GM18858 (cell line): ENCODE measurements at regions not wholly inside any gene's neighbourhood (a gene's known extent, or its start where the extent isn't known, plus 50 kb on each side); places are given as distances from the start of the nearest gene placed in this dataset.

Experiments used
- ATAC-seq: cut with Tn5 transposase; IDR thresholded peaks from one replicate; pipeline ENCODE4 v1.9.1; 2021; ENCODE audit not compliant: unreplicated experiment

DNA sequence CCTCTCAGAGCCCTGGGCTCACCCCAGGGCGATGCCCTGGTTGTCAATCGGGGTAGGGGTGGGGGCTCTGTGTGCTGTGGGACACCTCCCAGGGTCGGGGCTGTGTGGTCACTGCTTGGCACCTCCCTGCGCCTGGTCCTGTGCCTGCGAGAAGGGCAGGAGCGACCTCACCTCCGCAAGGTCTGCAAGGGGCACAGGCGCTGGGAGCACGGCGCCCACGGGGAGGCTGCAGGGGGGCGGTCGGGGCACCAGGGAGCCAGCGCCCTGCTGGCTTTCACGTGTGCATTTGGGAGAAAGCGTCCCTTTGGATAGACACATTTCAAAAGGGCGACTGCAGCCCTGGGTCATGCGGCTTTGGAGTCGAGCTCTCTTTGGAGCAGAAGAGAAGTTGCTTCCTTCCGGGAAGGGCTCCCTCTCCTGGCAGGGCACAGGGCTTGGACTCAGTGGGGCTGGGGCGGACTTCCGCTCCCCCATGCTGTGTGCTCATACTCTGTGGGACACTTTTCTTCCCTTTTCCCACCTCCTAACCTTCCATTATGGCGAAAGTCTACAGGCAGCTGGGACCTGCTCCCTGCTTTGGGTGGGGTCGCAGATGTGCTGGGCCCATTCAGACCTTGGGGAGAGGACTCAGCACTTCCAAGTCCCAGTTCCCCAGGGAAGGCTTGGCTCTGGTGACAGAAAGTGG, 52.9 kb upstream of the SLC28A3 start:
- no peak for ATAC-seq

DNA sequence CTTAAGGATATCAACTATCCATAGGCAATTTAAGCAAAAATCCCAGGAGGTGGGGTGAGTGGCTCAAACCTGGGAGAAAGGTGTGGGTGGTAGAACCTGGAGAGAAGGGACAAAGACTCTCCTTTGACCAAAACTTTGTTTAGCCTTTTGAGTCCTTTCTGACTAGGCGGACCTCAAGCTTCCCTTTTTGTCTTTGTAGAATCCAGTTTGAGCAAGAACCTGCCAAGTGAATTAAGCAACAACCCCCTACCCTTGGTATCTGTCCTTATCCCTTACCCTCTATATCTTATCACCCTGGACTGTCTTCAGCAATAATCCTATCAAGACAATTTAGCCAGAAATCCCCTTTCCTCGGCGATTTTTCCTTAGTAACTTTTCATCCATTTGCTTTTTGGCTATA, 53.5 kb upstream of the SLC28A3 start:
- no peak for ATAC-seq

DNA sequence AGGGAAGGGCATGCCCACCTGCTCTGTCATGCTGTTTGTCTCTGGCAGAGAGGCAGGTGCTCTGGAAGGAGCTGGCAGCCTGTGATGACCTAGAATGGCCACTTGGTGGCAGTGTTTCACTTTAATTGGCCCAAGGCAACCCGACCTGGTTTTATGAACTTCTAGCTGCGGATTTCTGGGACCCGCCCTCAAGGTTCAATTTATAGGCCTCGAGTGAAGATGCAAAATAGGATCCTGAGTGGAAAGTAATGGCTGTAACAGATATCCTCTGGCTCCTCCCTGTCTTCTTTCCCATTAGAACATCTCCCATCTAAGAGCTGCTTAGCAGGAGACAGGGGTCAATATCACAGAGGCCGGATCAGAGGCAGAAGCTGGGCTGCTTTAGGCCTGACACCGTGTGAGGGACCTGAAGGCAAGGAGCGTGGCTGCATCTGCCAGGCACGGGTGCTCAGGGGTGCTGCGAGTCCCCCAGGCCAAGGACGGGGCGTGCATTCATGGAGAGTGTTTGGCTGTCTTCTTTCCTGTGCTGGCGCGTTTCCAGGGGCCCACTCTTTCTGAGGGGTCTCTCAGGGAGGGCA, 56.7 kb upstream of the SLC28A3 start:
- no peak for ATAC-seq

DNA sequence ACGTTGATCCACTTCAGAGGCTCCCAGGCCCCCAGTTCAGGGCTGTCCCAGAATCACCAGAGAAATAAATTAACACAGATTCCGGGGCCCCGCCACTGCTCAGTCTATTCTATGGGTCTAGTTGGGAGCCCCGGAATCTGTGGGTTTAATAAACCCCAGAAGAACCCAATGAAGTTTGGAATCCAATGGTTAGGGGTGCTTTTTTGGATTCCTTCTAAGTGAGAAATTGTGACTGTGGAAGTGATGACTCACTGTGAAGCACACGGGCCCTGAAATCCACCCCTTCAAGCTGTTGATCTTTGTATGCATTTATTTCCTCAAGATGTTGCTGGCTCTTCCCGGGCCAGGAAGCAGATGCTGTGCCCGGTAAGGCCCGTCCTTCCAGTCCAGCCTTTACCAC, 57.3 kb upstream of the SLC28A3 start:
- ATAC-seq = no peak

DNA sequence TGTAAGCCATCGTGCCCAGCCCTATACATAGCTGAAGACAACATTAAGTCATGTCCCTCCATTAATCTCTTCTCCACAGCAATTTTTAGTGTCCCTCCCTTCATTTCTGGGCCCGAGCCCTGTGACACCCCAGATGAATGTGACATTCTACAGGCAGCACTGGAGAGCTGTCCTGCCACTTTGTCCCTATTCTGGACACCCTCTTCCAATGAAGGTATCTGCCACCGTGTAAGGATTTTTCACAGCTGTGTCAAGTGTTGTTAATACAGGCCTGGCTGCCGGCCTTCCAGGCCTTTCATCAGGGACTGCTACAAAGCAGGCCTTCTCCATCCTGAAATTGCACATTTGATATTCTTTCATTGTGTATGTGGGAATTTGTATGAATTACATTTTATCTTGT, 62.0 kb upstream of the SLC28A3 start:
- ATAC-seq = no peak

DNA sequence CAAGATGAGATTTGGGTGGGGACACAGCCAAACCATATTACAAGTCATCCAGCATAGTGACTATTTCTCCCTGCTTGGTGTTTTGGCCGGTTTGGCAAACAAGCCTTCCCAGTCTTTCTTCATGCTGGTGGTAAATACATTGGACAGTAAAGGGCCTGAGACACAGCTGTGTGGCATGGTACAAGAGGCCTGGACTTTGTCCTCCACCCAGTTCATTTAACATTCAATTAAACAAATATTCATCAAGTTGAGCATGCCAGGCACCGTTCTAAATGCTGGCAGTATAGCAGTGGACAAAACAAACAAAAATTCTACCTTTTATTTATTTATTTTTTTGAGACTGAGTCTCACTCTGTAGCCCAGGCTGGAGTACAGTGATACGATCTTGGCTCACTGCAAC, 62.7 kb upstream of the SLC28A3 start:
- no peak for ATAC-seq

DNA sequence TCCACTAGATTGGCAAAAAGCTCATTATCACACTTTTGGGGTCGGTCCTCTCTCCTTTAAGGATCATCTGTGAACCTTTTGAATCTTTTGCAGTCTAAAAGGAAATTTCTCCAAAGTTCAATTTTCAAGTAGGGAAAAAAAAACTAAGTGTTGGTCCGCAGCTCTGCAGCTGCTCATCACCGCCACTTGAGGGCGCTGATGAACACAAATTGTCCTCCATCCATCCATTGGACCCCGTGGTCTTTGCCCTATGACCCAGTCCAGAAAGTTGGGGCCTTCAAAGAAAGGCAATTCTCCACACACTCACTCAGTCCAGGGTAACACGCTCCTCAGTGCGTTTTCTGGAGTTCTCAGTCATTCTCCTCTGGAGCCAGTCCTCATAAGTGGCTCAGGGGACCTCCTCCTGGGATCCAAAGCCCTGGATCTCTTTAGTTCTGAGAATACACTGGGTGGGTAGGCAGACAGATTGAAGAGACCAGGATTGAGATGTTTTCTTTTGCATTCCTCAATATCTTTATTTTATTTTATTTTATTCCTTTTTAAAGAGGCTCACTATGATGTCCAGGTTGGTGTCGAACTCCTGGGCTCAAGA, 63.6 kb upstream of the SLC28A3 start:
- ATAC-seq = no peak

DNA sequence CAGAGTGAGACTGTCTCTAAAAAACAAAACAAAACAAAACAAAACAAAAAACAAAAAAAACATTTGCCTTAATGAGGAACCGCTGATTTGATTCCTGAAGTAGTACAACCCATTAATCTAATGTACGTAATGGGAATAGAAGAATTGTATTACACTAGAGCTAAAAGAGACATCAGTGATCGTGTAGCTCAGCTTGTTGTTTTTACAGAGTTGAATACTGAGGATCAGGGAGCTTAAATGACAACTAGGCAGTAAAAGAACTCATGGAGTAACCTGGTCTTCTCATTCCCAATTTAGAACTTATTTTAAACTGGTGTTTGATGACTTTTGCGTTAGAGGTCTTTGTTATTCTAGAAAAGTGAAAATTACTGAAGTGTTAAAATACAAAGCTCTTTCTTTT, 65.1 kb upstream of the SLC28A3 start:
- no peak for ATAC-seq

DNA sequence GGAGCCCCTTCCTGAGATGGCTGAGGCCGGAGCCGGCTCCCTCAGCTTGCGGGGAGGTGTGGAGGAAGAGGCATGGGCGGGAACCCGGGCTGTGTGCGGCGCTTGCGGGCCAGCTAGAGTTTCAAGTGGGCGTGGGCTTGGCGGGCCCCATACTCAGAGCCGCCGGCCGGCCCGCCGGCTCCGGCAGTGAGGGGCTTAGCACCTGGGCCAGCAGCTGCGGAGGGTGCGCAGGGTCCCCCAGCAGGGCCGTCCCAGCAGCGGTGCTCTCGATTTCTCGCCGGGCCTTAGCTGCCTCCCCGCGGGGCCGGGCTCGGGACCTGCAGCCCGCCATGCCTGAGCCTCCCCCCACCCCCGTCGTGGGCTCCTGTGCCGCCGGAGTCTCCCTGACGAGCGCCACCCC, 67.9 kb upstream of the SLC28A3 start:
- ATAC-seq = no peak

DNA sequence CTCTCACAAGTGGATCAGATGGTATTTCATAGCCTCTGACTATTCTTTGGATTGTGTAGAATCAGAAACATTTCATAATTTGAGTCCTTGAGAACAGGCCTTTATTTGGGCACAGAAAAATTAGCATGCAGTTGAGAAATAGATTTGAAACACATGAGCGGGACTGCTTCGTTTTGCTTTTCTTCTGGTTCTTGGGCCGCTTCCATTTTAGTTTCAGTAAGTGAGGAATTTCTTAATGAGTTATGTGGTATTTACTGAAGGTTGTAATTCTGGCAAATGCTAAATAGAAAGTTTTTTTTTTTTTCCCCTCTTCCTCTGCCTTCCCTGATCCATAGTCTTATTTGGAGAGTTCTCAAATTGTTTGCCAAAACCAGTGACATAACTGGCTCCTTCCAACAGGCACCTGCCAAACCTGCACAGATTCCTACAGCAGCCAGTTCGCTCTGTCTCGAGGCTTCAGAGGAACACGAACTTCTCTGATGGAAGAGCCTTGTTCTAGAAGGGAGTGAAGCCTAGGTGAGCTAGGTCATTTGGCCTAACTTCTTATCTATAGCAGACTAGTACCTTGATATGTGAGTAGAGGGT, 71.2 kb upstream of the SLC28A3 start:
- ATAC-seq = no peak

DNA sequence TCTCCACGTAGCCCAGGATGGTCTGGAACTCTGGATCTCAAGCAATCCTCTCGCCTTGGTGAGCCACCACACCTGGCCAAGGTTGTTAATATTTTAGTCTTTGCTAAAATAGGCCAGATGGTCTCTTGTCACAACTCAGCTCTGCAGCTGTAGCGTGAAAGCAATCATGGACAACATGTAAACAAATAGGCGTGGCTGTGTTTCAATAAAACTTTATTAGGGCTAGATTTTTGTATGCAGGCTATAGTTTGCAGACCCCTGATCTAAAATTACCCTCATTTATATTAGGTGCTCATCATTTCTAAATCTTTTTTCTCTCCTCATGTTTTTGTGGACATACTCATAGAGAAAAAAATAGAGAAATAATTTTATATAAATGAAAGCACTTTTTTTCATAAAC, 72.1 kb upstream of the SLC28A3 start:
- no peak for ATAC-seq

DNA sequence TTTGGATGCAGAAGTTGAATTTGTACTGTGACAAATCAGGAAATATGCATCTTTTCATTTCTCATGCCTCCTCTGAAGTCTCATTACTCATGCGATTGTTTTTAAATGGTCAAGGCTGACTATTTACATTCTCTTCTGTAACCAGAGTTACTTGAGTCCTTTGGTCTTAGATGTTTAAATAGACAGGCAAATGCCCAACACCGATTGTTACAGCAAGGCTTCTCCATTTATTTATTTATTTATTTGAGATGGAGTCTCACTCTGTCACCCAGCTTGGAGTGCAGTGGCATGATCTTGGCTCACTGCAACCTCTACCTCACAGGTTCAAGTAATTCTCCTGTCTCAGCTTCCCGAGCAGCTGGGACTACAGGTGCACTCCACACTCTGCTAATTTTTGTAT, 72.7 kb upstream of the SLC28A3 start:
- no peak for ATAC-seq

DNA sequence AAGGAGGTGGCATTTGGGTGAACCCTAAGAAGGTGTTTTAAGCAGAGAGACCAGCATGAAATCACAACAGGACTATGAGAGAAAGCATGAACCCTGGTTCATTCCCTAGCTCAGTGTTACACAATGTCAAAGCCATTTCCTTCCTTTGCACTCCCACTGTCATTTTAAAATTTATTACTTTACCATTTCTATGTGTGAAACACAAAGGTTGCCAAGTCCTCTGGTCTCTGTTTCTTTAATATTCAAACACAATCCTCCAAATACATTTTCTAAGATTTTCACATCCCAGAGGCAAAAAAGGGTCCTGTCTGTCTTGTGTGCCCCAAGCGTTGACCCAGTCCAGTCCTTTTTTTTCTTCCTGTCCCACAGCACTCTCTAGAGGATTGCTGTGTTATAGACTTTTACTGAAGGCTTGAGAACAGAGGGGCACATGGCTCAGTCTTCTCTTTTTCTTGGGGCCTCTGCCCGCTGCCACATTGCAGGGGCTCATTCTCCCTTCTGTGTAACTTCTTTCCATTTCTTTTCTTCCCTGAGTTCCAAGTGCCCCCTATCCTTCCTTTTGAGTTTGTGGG, 78.6 kb upstream of the SLC28A3 start:
- no peak for ATAC-seq

DNA sequence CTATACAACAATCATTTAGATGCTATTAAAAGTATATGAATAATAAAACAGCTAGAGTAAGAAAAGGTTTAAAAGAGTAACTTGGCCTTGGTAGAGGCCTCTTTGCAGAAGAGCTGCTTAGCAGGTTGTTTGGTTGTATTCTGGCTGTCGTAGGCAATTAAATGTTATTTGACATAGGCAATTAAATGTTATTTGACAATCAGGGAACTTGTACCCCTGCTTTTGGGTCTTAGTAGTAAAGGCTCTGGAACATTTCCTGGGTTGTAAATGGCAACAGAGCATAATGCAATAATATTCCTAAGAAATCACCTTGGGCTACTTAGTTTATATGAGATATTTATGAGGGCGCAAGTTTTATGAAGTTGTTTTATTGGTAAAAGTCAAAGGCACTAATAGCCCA, 84.4 kb upstream of the SLC28A3 start:
- ATAC-seq = no peak

DNA sequence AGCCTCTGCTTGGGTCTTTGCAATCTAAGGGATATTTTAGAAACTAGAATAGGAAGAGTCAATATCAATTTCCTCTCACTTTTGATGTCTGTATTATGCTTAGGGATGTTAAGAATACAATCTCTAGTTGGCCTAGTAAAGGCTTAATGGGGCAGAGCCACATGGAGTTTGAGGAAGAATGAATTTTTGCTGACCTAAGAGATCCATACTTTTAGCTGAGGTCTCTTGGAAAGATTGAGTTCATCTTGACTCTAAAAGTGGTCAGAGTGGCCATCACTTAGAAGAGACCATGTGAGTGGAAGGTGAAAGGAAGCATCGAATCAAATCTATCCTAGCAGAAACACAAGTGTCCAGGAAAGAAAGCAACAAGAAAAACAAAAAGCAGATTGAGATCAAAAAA, 92.2 kb upstream of the SLC28A3 start:
- ATAC-seq = no peak

DNA sequence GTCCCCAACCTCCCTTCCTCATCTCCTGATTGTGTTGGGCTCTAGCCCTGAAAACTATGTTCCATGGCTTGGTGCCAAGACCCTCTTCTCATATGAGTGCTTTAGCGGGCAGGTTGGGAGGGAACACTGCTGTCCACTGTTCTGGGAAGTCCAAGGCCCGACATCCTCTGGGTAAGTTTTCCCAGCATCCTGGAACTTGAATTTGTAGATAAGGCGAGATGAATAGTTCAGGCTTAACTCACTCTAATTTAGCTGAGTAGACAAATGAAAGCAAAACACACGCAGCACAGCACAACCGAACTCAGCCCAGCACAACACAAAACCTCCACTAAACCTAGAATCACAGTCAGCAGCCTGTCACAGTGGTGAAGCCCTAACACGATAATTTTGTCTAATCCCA, 95.3 kb upstream of the SLC28A3 start:
- no peak for ATAC-seq

DNA sequence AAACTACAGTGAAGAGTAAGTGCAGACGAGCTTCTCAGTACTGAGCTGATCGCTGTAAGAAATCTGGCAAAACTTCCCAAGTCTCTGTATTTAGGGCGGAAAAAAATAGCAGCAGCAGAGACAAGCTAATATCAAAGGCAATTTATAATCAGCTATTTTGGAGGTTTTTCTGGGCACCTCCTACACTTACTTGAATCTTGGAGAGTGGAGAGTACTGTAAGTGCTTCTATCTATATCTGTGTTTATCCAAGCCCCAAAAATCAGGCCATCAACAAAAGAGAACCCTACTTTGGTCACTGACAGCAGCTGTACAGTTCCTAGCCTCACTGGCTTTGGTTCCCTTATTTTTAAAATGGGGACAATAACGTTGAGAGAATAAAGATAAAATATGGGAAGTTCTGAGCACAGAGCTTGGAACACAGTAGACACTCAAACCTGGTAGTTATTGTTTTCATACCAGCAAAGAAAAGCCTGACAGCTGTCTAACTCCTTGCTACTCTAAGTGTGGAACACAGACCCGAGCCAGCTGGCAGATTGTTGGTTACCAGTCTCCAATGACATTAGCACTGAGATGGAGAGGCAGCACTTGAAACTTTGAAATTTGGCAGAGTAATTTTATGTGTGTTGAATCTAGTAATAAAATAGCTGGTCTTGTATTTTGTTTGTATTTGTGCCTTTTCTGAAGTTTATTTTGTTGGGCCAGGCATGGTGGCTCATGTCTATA, 96.0 kb upstream of the SLC28A3 start:
- ATAC-seq = no peak

DNA sequence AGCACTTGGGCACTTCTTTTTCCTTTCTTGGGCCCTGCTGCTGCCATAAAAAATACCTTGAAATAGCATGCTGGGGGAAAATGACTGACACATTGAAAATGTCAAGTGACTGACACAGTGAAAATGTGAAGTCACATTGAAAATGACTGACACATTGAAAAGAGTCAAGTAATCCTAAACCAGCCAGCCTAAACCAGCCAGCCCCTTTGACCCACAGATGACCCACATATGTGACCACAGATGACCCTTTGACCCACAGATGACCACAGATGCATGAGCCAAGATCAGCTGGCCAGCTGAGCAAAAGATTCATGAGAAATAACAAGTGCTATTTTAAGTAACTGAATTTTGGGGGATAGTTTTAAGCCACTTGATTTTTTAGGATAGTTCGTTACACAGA, 97.8 kb upstream of the SLC28A3 start:
- ATAC-seq = no peak

DNA sequence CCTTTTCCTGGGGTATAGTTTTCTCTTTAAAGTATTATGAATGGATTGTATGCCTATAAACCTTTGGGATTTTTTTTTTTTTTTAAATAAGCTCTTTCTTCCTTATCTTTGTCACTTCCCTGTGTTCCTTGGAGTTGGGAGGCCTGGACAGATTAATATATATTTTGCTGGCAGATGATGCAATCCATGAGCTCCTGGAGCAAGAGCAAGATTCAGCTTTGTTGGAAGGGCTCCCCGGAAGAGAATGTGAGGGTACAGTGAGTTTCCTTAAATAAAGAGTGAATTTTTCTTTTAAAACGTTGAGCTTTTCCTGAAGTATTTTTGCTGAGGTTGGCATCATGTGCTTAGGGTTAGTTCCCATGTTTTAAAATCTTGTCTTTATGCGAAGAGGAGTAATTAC, 98.7 kb upstream of the SLC28A3 start:
- ATAC-seq = no peak

DNA sequence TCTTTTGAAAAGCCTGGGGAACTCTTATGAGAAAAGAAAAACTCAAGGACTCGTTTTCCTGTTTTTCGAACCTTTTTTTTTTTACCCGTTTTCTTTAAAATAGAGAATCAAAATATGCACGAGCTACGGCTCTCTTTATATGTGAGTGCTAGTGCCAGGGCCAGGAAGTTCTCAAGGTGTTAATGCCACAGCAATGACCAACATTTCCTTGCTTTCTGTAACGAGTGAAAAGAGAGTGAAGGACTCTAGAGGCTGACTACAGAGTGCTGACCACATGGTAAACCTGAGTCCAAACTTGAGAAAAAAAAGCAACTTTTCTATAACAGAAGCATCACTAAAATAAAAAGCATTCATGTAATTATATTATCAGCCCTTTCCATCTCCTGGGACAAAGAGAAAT, 102.2 kb upstream of the SLC28A3 start:
- ATAC-seq = no peak

DNA sequence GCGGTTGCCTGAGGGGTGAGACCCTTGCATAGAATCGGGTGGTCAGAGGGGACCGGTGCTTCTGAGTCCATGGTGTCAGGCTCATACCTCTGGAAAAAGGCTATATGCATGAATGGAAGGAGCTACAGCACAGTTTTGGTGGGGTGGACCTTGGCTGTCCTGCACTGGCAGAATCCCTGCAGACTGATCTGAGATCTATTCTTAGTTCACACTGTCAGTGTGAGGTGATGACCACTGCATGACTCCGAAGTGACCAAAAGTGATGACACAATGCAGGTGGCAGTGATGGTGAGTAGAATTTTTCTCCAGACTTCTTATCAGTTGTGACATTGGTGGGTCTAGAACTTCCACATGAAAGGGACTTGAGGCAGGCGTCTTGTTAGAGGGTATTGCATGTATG, 105.2 kb upstream of the SLC28A3 start:
- no peak for ATAC-seq

DNA sequence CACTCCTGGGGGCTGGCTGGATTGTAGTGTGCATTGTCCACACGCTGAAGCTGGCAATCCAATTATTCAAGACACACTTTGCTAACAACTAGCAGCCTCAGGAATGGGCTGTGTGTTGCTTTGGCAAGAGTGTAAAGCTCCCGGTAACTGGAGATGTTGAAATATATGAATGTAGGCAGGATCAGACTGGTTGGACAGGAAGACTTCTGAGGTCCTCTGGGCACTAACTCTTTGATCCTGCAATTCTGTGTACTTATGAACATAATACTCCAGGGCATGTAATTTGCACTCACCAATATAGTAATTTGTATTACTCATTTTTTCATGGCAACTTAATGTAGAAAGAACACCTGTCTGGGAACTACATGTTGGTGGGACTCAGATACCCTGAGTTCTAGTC, 106.7 kb upstream of the SLC28A3 start:
- ATAC-seq = no peak
